IMR-90 (cell line): ENCODE measurements at regions not wholly inside any gene's neighbourhood (a gene's known extent, or its start where the extent isn't known, plus 50 kb on each side); places are given as distances from the start of the nearest gene placed in this dataset.

ENCODE experiments used
- ATAC-seq: fragments of 200-7000 bp; cut with Tn5 transposase; 2 replicates; pipeline ENCODE4 v1.9.1; 2020; ENCODE audit warnings: low read depth, mild to moderate bottlenecking, moderate library complexity
- BruUV-seq: library from RNA; stranded (reverse); fragments of 400-500 nt; replicated peaks from 2 replicates; lab custom pipeline; 2021; lab: Mats Ljungman, UMichigan
- CTCF ChIA-PET: fragments of 300-600 bp; formaldehyde crosslinking; extraction: SDS; loops from one replicate; lab custom pipeline; 2021; ENCODE audit warnings: antibody characterized with exemption; lab: Yijun Ruan, JAX
- POLR2A ChIA-PET: fragments of 300-600 bp; sonication (Branson Sonifier 250); formaldehyde crosslinking; loops from one replicate; lab custom pipeline; 2022; ENCODE audit warnings: antibody characterized with exemption; ENCODE audit not compliant: unreplicated experiment; lab: Charles Lee
- DNase-seq: peaks from one replicate; pipeline ENCODE4 v3.0.0; 2013
- H2AFZ ChIP-seq: replicated peaks from 2 replicates; pipeline ENCODE3; 2013; ENCODE audit warnings: low read length, mild to moderate bottlenecking; ENCODE audit not compliant: poor library complexity
- H2AK5ac ChIP-seq: 2 replicates; pipeline ENCODE4 v1.6.1; 2013; ENCODE audit warnings: low read depth, low read length, inconsistent platforms
- H2AK9ac ChIP-seq: replicated peaks from 2 replicates; pipeline ENCODE3; 2013; ENCODE audit warnings: mild to moderate bottlenecking, low read depth, low read length, moderate library complexity; ENCODE audit not compliant: poor library complexity
- H2BK120ac ChIP-seq: 2 replicates; pipeline ENCODE4 v1.6.1; 2013; ENCODE audit warnings: low read depth, low read length, inconsistent platforms
- H2BK15ac ChIP-seq: 3 replicates; pipeline ENCODE4 v1.6.1; 2013; ENCODE audit warnings: low read depth, low read length, inconsistent platforms
- H2BK20ac ChIP-seq: 2 replicates; pipeline ENCODE4 v1.6.1; 2013; ENCODE audit warnings: low read depth, mild to moderate bottlenecking, inconsistent platforms, low read length, moderate library complexity
- H2BK5ac ChIP-seq: 2 replicates; pipeline ENCODE4 v1.6.1; 2013; ENCODE audit warnings: mild to moderate bottlenecking, low read depth, low read length, inconsistent platforms; ENCODE audit not compliant: poor library complexity, severe bottlenecking
- H3K14ac ChIP-seq: replicated peaks from 2 replicates; pipeline ENCODE4 v1.6.1; 2013; ENCODE audit warnings: low read depth, low read length, inconsistent platforms
- H3K18ac ChIP-seq: 2 replicates; pipeline ENCODE4 v1.6.1; 2013; ENCODE audit warnings: low read depth, low read length, control low read depth
- H3K23ac ChIP-seq: 2 replicates; pipeline ENCODE4 v1.6.1; 2013; ENCODE audit warnings: low read depth, low read length, inconsistent platforms
- H3K27ac ChIP-seq: 2 replicates; pipeline ENCODE4 v1.5.1; 2013; ENCODE audit warnings: mild to moderate bottlenecking, control low read depth, low read length; ENCODE audit not compliant: insufficient read depth
- H3K27me3 ChIP-seq: 2 replicates; pipeline ENCODE4 v1.6.1; 2013; ENCODE audit warnings: low read length; ENCODE audit not compliant: control insufficient read depth, insufficient read depth
- H3K36me3 ChIP-seq: 2 replicates; pipeline ENCODE4 v1.6.1; 2013; ENCODE audit warnings: low read length, mixed read lengths; ENCODE audit not compliant: control insufficient read depth, insufficient read depth
- H3K4ac ChIP-seq: 2 replicates; pipeline ENCODE4 v1.6.1; 2013; ENCODE audit warnings: low read depth, low read length, inconsistent platforms
- H3K4me1 ChIP-seq: 2 replicates; pipeline ENCODE4 v1.6.1; 2013; ENCODE audit warnings: low read length, mixed read lengths; ENCODE audit not compliant: control insufficient read depth, insufficient read depth
- H3K4me2 ChIP-seq: 2 replicates; pipeline ENCODE4 v1.6.1; 2013; ENCODE audit warnings: low read depth, mild to moderate bottlenecking, control low read depth, low read length, moderate library complexity
- H3K4me3 ChIP-seq: 2 replicates; pipeline ENCODE4 v1.5.1; 2013; ENCODE audit warnings: low read depth, mild to moderate bottlenecking, control low read depth, low read length, moderate library complexity; ENCODE audit not compliant: insufficient read depth
- H3K56ac ChIP-seq: 2 replicates; pipeline ENCODE4 v1.6.1; 2013; ENCODE audit warnings: low read length, inconsistent platforms; ENCODE audit not compliant: insufficient read depth; ENCODE audit errors: extremely low read depth
- H3K79me1 ChIP-seq, 2 experiments: 2 replicates each; pipeline ENCODE4 v1.6.1; 2013; ENCODE audit warnings: low read length in 2 of 2, inconsistent platforms in 1 of 2, low read depth in 1 of 2
- H3K9ac ChIP-seq: 2 replicates; pipeline ENCODE4 v1.6.1; 2013; ENCODE audit warnings: low read depth, low read length, control low read depth
- H3K9me1 ChIP-seq: 2 replicates; pipeline ENCODE4 v1.6.1; 2013; ENCODE audit warnings: low read length, inconsistent platforms; ENCODE audit not compliant: insufficient read depth
- H3K9me3 ChIP-seq: 2 replicates; pipeline ENCODE4 v1.6.1; 2013; ENCODE audit warnings: low read length; ENCODE audit not compliant: control insufficient read depth, insufficient read depth
- H4K20me1 ChIP-seq: 2 replicates; pipeline ENCODE4 v1.6.1; 2013; ENCODE audit warnings: low read length, inconsistent platforms; ENCODE audit not compliant: insufficient read depth
- H4K5ac ChIP-seq: 2 replicates; pipeline ENCODE4 v1.6.1; 2013; ENCODE audit warnings: mild to moderate bottlenecking, low read depth, low read length, control low read depth
- H4K8ac ChIP-seq, 2 experiments: 2 replicates each; pipeline ENCODE4 v1.6.1; 2013; ENCODE audit warnings: low read depth in 2 of 2, low read length in 2 of 2, control low read depth in 1 of 2, inconsistent platforms in 1 of 2
- H4K91ac ChIP-seq: 2 replicates; pipeline ENCODE4 v1.6.1; 2013; ENCODE audit warnings: low read depth, low read length, inconsistent platforms; ENCODE audit not compliant: insufficient read depth
- BHLHE40 ChIP-seq: fragments of 150-350 bp; IDR thresholded peaks from 2 replicates; pipeline ENCODE4 v1.6.1; 2016; ENCODE audit warnings: mild to moderate bottlenecking, low read depth, low read length
- FOS ChIP-seq: fragments of 150-350 bp; IDR thresholded peaks from 2 replicates; pipeline ENCODE4 v1.6.1; 2016; ENCODE audit warnings: low read depth, low read length
- MAFK ChIP-seq: IDR thresholded peaks from 2 replicates; pipeline ENCODE4 v1.6.1; 2012; ENCODE audit warnings: low read depth, low read length, improper control_type of control experiment
- MAZ ChIP-seq: IDR thresholded peaks from 2 replicates; pipeline ENCODE4 v1.6.1; 2012; ENCODE audit warnings: low read depth, mild to moderate bottlenecking, low read length, improper control_type of control experiment, moderate library complexity, borderline replicate concordance
- MXI1 ChIP-seq: IDR thresholded peaks from 2 replicates; pipeline ENCODE4 v1.6.1; 2012; ENCODE audit warnings: low read depth, mild to moderate bottlenecking, low read length, moderate library complexity, borderline replicate concordance
- NFE2L2 ChIP-seq: fragments of 150-350 bp; IDR thresholded peaks from 2 replicates; pipeline ENCODE4 v1.6.1; 2016; ENCODE audit warnings: low read depth, mild to moderate bottlenecking, low read length
- POLR2A ChIP-seq: IDR thresholded peaks from 2 replicates; pipeline ENCODE4 v1.6.1; 2012; ENCODE audit warnings: mild to moderate bottlenecking, low read depth, low read length
- RAD21 ChIP-seq: IDR thresholded peaks from 2 replicates; pipeline ENCODE4 v1.6.1; 2012; ENCODE audit warnings: low read length, improper control_type of control experiment
- RCOR1 ChIP-seq: IDR thresholded peaks from 2 replicates; pipeline ENCODE4 v1.6.1; 2012; ENCODE audit warnings: mild to moderate bottlenecking, low read length, improper control_type of control experiment; ENCODE audit not compliant: insufficient replicate concordance
- RFX5 ChIP-seq: IDR thresholded peaks from 2 replicates; pipeline ENCODE4 v1.8.0; 2012; ENCODE audit warnings: low read depth, mild to moderate bottlenecking, low read length, moderate library complexity
- SMC3 ChIP-seq: fragments of 150-350 bp; IDR thresholded peaks from 2 replicates; pipeline ENCODE4 v1.6.1; 2016; ENCODE audit warnings: low read depth, mild to moderate bottlenecking, antibody characterized with exemption, low read length, moderate library complexity
- WGBS, 2 experiments: methylation state at CpG; one replicate each; pipeline versions ENCODE4 v1.1.5 to v1.1.7; 2013; ENCODE audit warnings: missing lambda C conversion rate in 2 of 2; ENCODE audit not compliant: insufficient read length in 1 of 2; ENCODE audit errors: extremely low coverage in 2 of 2; 5-methylcytosine and 5-hydroxymethylcytosine counted together
- dilution Hi-C: fragments of 300-500 bp; cut with HindIII; formaldehyde crosslinking; loops from one replicate; pipeline ENCODE4 v1.14.3; 2018; ENCODE audit warnings: low sequenced_read_pairs; ENCODE audit not compliant: unreplicated experiment
- in situ Hi-C: fragments of 300-500 bp; cut with MboI; formaldehyde crosslinking; loops from 3 replicates; pipeline ENCODE4 v1.14.3; 2019; ENCODE audit warnings: low sequenced_read_pairs, inconsistent platforms, mixed read lengths
- intact Hi-C: fragments of 100-400 bp; cut with micrococcal nuclease; formaldehyde crosslinking; loops from 2 replicates; pipeline ENCODE4 v1.10.0; 2022
- TF ChIP-seq, protein P1 (sequence below): conservative IDR thresholded peaks from 2 replicates; pipeline ENCODE4 v1.5.1; 2012; ENCODE audit warnings: mild to moderate bottlenecking, low read depth, low read length, improper control_type of control experiment
- TF ChIP-seq, protein P2 (sequence below): fragments of 150-350 bp; IDR thresholded peaks from 2 replicates; pipeline ENCODE4 v1.6.1; 2016; ENCODE audit warnings: low read depth, mild to moderate bottlenecking, low read length, moderate library complexity, borderline replicate concordance

DNA sequence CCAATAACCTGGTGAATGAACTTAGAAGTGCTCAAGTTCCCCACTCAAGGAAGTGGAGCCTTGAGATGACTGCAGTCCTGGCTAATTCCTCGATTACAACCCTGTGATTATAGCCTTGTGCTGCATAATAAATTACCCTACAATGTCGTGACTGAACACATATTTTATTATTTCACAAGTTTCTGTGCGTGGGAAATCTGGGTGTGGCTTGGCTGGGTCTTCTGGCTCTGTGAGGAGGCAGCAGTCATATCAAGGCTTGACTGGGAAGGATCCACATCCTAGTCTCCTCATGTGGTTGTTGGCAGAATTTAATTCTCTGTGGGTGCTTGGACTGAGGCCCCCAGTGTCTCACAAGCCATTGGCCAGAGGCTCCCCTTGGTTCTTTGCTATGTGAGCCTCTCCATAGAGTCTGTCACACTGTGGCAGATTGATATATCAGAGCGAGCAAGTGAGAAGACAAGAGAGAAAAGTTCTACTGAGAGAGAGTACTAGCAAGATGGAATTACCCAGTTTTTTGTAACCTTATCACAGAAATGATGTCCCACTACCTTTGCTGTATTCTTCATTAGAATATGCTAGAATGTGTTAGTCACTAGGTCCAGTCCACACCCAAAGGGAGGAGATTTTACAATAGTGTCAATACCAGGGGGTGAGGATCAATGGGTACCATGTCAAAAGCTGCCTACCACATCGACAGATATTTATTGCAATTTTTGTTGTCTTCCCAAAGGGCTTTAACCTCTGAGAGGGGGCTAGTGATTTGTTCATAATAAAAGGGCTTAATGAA lies 102.8 kb upstream of the TBC1D5 start:
- ChIA-PET POLR2A (no interaction called here), CTCF (interaction anchor here (1.3 kb wide), 1 partner anchor 415 kb away, joined by 3 read pairs; no protein-coding TSS in a partner anchor)
- DNase-seq: no peak
- dilution Hi-C loops: no loop called here
- BruUV-seq: no TSS peak
- TF ChIP-seq MAZ (no peak), POLR2A (no peak), SMC3 (no peak), MAFK (no peak), MXI1 (no peak), BHLHE40 (no peak), RCOR1 (no peak), RAD21 (no peak), NFE2L2 (no peak), RFX5 (no peak), FOS (no peak)
- TF ChIP-seq, protein P1, sequence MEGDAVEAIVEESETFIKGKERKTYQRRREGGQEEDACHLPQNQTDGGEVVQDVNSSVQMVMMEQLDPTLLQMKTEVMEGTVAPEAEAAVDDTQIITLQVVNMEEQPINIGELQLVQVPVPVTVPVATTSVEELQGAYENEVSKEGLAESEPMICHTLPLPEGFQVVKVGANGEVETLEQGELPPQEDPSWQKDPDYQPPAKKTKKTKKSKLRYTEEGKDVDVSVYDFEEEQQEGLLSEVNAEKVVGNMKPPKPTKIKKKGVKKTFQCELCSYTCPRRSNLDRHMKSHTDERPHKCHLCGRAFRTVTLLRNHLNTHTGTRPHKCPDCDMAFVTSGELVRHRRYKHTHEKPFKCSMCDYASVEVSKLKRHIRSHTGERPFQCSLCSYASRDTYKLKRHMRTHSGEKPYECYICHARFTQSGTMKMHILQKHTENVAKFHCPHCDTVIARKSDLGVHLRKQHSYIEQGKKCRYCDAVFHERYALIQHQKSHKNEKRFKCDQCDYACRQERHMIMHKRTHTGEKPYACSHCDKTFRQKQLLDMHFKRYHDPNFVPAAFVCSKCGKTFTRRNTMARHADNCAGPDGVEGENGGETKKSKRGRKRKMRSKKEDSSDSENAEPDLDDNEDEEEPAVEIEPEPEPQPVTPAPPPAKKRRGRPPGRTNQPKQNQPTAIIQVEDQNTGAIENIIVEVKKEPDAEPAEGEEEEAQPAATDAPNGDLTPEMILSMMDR: no peak
- TF ChIP-seq, protein P2, sequence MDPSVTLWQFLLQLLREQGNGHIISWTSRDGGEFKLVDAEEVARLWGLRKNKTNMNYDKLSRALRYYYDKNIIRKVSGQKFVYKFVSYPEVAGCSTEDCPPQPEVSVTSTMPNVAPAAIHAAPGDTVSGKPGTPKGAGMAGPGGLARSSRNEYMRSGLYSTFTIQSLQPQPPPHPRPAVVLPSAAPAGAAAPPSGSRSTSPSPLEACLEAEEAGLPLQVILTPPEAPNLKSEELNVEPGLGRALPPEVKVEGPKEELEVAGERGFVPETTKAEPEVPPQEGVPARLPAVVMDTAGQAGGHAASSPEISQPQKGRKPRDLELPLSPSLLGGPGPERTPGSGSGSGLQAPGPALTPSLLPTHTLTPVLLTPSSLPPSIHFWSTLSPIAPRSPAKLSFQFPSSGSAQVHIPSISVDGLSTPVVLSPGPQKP: no peak
- WGBS, 2 experiments: no CpG with 5 or more reads among the region's 5 CpGs
- no peak overlapping the region for H2BK15ac ChIP-seq
- H2BK120ac ChIP-seq: no peak overlapping the region
- no peak overlapping the region for H4K8ac ChIP-seq
- H2BK20ac ChIP-seq: no peak overlapping the region
- no peak overlapping the region for H3K4ac ChIP-seq
- no peak overlapping the region for H3K27ac ChIP-seq
- no peaks in the 10 kb centered on the region for H3K36me3 ChIP-seq
- no peaks in the 10 kb centered on the region for H3K9me1 ChIP-seq
- H3K4me1 ChIP-seq: no peaks in the 10 kb centered on the region
- H3K9ac ChIP-seq: no peak overlapping the region
- H3K27me3 ChIP-seq: peaks cover 2% of the 10 kb centered on the region; the same call in 1 of the 2 replicates
- H4K20me1 ChIP-seq: no peaks in the 10 kb centered on the region
- no peak overlapping the region for H3K4me2 ChIP-seq
- intact Hi-C loops: no loop called here
- no peak overlapping the region for H2AFZ ChIP-seq
- no peak overlapping the region for H3K18ac ChIP-seq
- no peak overlapping the region for H4K5ac ChIP-seq
- no peaks in the 10 kb centered on the region for H3K9me3 ChIP-seq
- no peak overlapping the region for H2AK5ac ChIP-seq
- H3K4me3 ChIP-seq: no peak overlapping the region
- no peak overlapping the region for H3K14ac ChIP-seq
- no peak for ATAC-seq
- H3K23ac ChIP-seq: no peak overlapping the region
- no peaks in the 10 kb centered on the region for H3K79me1 ChIP-seq
- no peak overlapping the region for H2BK5ac ChIP-seq
- no peak overlapping the region for H3K56ac ChIP-seq
- in situ Hi-C loops: loop anchor here (10.0 kb wide), 1 partner anchor 580 kb away; no protein-coding TSS in a partner anchor
- no peak overlapping the region for H2AK9ac ChIP-seq
- no peak overlapping the region for H4K91ac ChIP-seq
